GM23338 (cell line): ENCODE measurements at regions not wholly inside any gene's neighbourhood (a gene's known extent, or its start where the extent isn't known, plus 50 kb on each side); places are given as distances from the start of the nearest gene placed in this dataset.

Experiments
- ATAC-seq: fragments of 200-7000 bp; cut with Tn5 transposase; 3 replicates; pipeline ENCODE4 v1.9.1; 2020
- DNase-seq: peaks from one replicate; pipeline ENCODE4 v3.0.0-alpha.2; 2015; ENCODE audit warnings: low spot score
- H2AFZ ChIP-seq: fragments of 200-600 bp; sonication (generic); 2 replicates; pipeline ENCODE4 v1.8.0; 2016; ENCODE audit warnings: antibody characterized with exemption, mild to moderate bottlenecking, moderate library complexity
- H3F3A ChIP-seq: fragments of 200-600 bp; sonication (generic); replicated peaks from 2 replicates; pipeline ENCODE4 v1.8.0; 2017; ENCODE audit warnings: antibody characterized with exemption, mixed run types, low read depth
- H3K27ac ChIP-seq: fragments of 200-600 bp; sonication (generic); 2 replicates; pipeline ENCODE4 v1.6.1; 2016; ENCODE audit warnings: low read depth
- H3K27me3 ChIP-seq: fragments of 200-600 bp; sonication (generic); 2 replicates; pipeline ENCODE4 v1.8.0; 2016; ENCODE audit warnings: mild to moderate bottlenecking, mixed run types, moderate library complexity; ENCODE audit not compliant: insufficient read depth
- H3K36me3 ChIP-seq: fragments of 200-600 bp; sonication (generic); 2 replicates; pipeline ENCODE4 v1.8.0; 2016; ENCODE audit warnings: mild to moderate bottlenecking; ENCODE audit not compliant: insufficient read depth
- H3K4me1 ChIP-seq: fragments of 200-600 bp; sonication (generic); 2 replicates; pipeline ENCODE4 v1.8.0; 2016; ENCODE audit warnings: mild to moderate bottlenecking, moderate library complexity; ENCODE audit not compliant: insufficient read depth
- H3K4me2 ChIP-seq: fragments of 200-600 bp; sonication (generic); 2 replicates; pipeline ENCODE4 v1.7.1; 2017; ENCODE audit warnings: mixed run types
- H3K4me3 ChIP-seq: fragments of 200-600 bp; sonication (generic); 2 replicates; pipeline ENCODE4 v1.6.1; 2016; ENCODE audit warnings: mixed run types
- H3K79me2 ChIP-seq: fragments of 200-600 bp; sonication (generic); replicated peaks from 2 replicates; pipeline ENCODE4 v1.8.0; 2017; ENCODE audit warnings: mild to moderate bottlenecking; ENCODE audit not compliant: insufficient read depth
- H3K9me2 ChIP-seq: fragments of 200-600 bp; sonication (generic); 2 replicates; pipeline ENCODE4 v1.8.0; 2017; ENCODE audit not compliant: insufficient read depth
- H4K20me1 ChIP-seq: fragments of 200-600 bp; sonication (generic); replicated peaks from 2 replicates; pipeline ENCODE4 v1.8.0; 2017; ENCODE audit warnings: mild to moderate bottlenecking; ENCODE audit not compliant: insufficient read depth
- H3K27ac Mint-ChIP-seq: 2 replicates; pipeline ENCODE4 v1.8.0; 2020; ENCODE audit warnings: inconsistent platforms, mild to moderate bottlenecking, moderate library complexity, mixed read lengths
- H3K27me3 Mint-ChIP-seq: 3 replicates; pipeline ENCODE4 v1.8.0; 2022; ENCODE audit warnings: low read depth, mild to moderate bottlenecking, moderate library complexity, mixed read lengths, inconsistent platforms; ENCODE audit not compliant: insufficient read depth, poor library complexity
- H3K36me3 Mint-ChIP-seq: 3 replicates; pipeline ENCODE4 v1.8.0; 2021; ENCODE audit warnings: low read depth, mild to moderate bottlenecking, inconsistent platforms, moderate library complexity, mixed read lengths
- H3K4me1 Mint-ChIP-seq: 3 replicates; pipeline ENCODE4 v1.8.0; 2020; ENCODE audit warnings: mild to moderate bottlenecking, inconsistent platforms, mixed read lengths
- H3K4me3 Mint-ChIP-seq: 3 replicates; pipeline ENCODE4 v1.8.0; 2021; ENCODE audit warnings: moderate library complexity, mild to moderate bottlenecking, inconsistent platforms, mixed read lengths
- H3K9me3 Mint-ChIP-seq: 3 replicates; pipeline ENCODE4 v1.8.0; 2020; ENCODE audit warnings: moderate library complexity, mild to moderate bottlenecking, inconsistent platforms, mixed read lengths
- CREB1 ChIP-seq: fragments of 250-450 bp; sonication (Bioruptor Pico); IDR thresholded peaks from 2 replicates; pipeline ENCODE4 v1.5.0; 2020; ENCODE audit warnings: low read depth, mild to moderate bottlenecking, moderate library complexity
- ETS1 ChIP-seq: IDR thresholded peaks from 2 replicates; pipeline ENCODE4 v1.6.1; 2016; ENCODE audit warnings: antibody characterized with exemption
- NANOG ChIP-seq: IDR thresholded peaks from 2 replicates; pipeline ENCODE4 v1.6.1; 2016; ENCODE audit warnings: antibody characterized with exemption, borderline replicate concordance
- POLR2AphosphoS5 ChIP-seq: IDR thresholded peaks from 2 replicates; pipeline ENCODE4 v1.6.1; 2016; ENCODE audit warnings: antibody characterized with exemption, low read depth
- REST ChIP-seq: IDR thresholded peaks from one replicate; pipeline ENCODE4 v1.6.1; 2018; ENCODE audit warnings: antibody characterized with exemption; ENCODE audit not compliant: unreplicated experiment
- STAT1 ChIP-seq: IDR thresholded peaks from one replicate; pipeline ENCODE4 v1.6.1; 2016; ENCODE audit warnings: antibody characterized with exemption; ENCODE audit not compliant: unreplicated experiment
- ZNF331 ChIP-seq: fragments of 250-450 bp; sonication (Bioruptor Pico); IDR thresholded peaks from 2 replicates; pipeline ENCODE4 v1.5.0; 2020; ENCODE audit warnings: low read depth, mild to moderate bottlenecking, moderate library complexity
- ZNF462 ChIP-seq: fragments of 250-450 bp; sonication (Bioruptor Pico); IDR thresholded peaks from 2 replicates; pipeline ENCODE4 v1.5.0; 2020; ENCODE audit warnings: mild to moderate bottlenecking, moderate library complexity

GRCh38 chr13:69279213-69279612 lies 828.4 kb upstream of the ATXN8OS start:
- Mint-ChIP-seq H3K9me3 (no peaks in the 10 kb centered on the region), H3K4me1 (no peaks in the 10 kb centered on the region), H3K27ac (no peak overlapping the region), H3K27me3 (no peaks in the 10 kb centered on the region), H3K4me3 (no peak overlapping the region), H3K36me3 (no peaks in the 10 kb centered on the region)
- peaks cover 3% of the 10 kb centered on the region; the same call in 1 of the 2 replicates for H3K9me2 ChIP-seq
- H3K27me3 ChIP-seq = no peaks in the 10 kb centered on the region
- H3K4me2 ChIP-seq = no peak overlapping the region
- ATAC-seq (no peak), DNase-seq (no peak)
- H3K36me3 ChIP-seq = no peaks in the 10 kb centered on the region
- no peak overlapping the region for H3K27ac ChIP-seq
- H3K4me1 ChIP-seq = no peaks in the 10 kb centered on the region
- H3F3A ChIP-seq = no peaks in the 10 kb centered on the region
- no peak overlapping the region for H2AFZ ChIP-seq
- H3K4me3 ChIP-seq = no peak overlapping the region
- H4K20me1 ChIP-seq = no peaks in the 10 kb centered on the region
- TF ChIP-seq CREB1 (no peak), ETS1 (no peak), REST (no peak), STAT1 (no peak)
- H3K79me2 ChIP-seq = no peaks in the 10 kb centered on the region

GRCh38 chr13:69274231-69274630 lies 833.4 kb upstream of the ATXN8OS start:
- no peak overlapping the region for H3K4me3 Mint-ChIP-seq
- H3K27ac Mint-ChIP-seq = no peak overlapping the region
- no peaks in the 10 kb centered on the region for H3K36me3 Mint-ChIP-seq
- DNase-seq (no peak), ATAC-seq (no peak)
- no peaks in the 10 kb centered on the region for H3K9me3 Mint-ChIP-seq
- no peak overlapping the region for H3K27ac ChIP-seq
- H3K4me1 ChIP-seq = no peaks in the 10 kb centered on the region
- no peak overlapping the region for H3K4me3 ChIP-seq
- H4K20me1 ChIP-seq = no peaks in the 10 kb centered on the region
- peaks cover 3% of the 10 kb centered on the region; the same call in 1 of the 2 replicates for H3K9me2 ChIP-seq
- H3K27me3 ChIP-seq = no peaks in the 10 kb centered on the region
- H3K36me3 ChIP-seq = no peaks in the 10 kb centered on the region
- H3K79me2 ChIP-seq = no peaks in the 10 kb centered on the region
- H3K27me3 Mint-ChIP-seq = no peaks in the 10 kb centered on the region
- H2AFZ ChIP-seq = peak overlapping the region; percentile 14; the same call in 1 of the 2 replicates
- H3F3A ChIP-seq = no peaks in the 10 kb centered on the region
- no peak overlapping the region for H3K4me2 ChIP-seq
- H3K4me1 Mint-ChIP-seq = no peaks in the 10 kb centered on the region
- TF ChIP-seq ZNF462 (CRISPR knock-in tag) = no peak
- no peak for TF ChIP-seq POLR2AphosphoS5
- no peak for TF ChIP-seq REST
- TF ChIP-seq ZNF331 (CRISPR knock-in tag) = no peak
- TF ChIP-seq CREB1 = no peak
- TF ChIP-seq NANOG = no peak
